NOMO-1 treated with DMSO at 0.1 percent for 48 hours (cell line): ENCODE measurements at regions not wholly inside any gene's neighbourhood (a gene's known extent, or its start where the extent isn't known, plus 50 kb on each side); places are given as distances from the start of the nearest gene placed in this dataset.

Experiments used
- DNase-seq: peaks from one replicate; lab custom pipeline; 2025; ENCODE audit not compliant: unreplicated experiment; lab: John Stamatoyannopoulos, UW

- DNase-seq = no peak
Observed at GRCh38 chr6:68400396-68400795, 234.7 kb upstream of the ADGRB3 start.

GRCh38 chr6:68391953-68392352 is 243.1 kb upstream of the ADGRB3 start:
- DNase-seq = no peak

GRCh38 chr6:68372991-68373390 is 262.1 kb upstream of the ADGRB3 start:
- DNase-seq = no peak

GRCh38 chr6:68368845-68369244 is 266.2 kb upstream of the ADGRB3 start:
- DNase-seq = no peak

- DNase-seq = no peak
Observed at GRCh38 chr6:68364271-68364805, 270.7 kb upstream of the ADGRB3 start.

- peak; percentile 1 for DNase-seq
Observed at GRCh38 chr6:68343901-68344300, 291.2 kb upstream of the ADGRB3 start.

GRCh38 chr6:68342286-68342685 is 292.8 kb upstream of the ADGRB3 start:
- DNase-seq = no peak

- DNase-seq = no peak
Observed at GRCh38 chr6:68339488-68340131, 295.5 kb upstream of the ADGRB3 start.

- DNase-seq = no peak
Observed at GRCh38 chr6:68333442-68333841, 301.6 kb upstream of the ADGRB3 start.

GRCh38 chr6:68328156-68328555 is 306.9 kb upstream of the ADGRB3 start:
- DNase-seq = no peak

GRCh38 chr6:68326762-68327161 is 308.3 kb upstream of the ADGRB3 start:
- DNase-seq = no peak

- DNase-seq = no peak
Observed at GRCh38 chr6:68317366-68317765, 317.7 kb upstream of the ADGRB3 start.

- DNase-seq = no peak
Observed at GRCh38 chr6:68313911-68314310, 321.2 kb upstream of the ADGRB3 start.

GRCh38 chr6:68307301-68307700 is 327.8 kb upstream of the ADGRB3 start:
- DNase-seq = no peak

- no peak for DNase-seq
Observed at GRCh38 chr6:68296126-68296525, 339.0 kb upstream of the ADGRB3 start.

- no peak for DNase-seq
Observed at GRCh38 chr6:68282646-68283045, 352.4 kb upstream of the ADGRB3 start.

GRCh38 chr6:68279793-68280557 is 355.1 kb upstream of the ADGRB3 start:
- DNase-seq = no peak

- no peak for DNase-seq
Observed at GRCh38 chr6:68273297-68273696, 361.8 kb upstream of the ADGRB3 start.

- DNase-seq = no peak
Observed at GRCh38 chr6:68256391-68256790, 378.7 kb upstream of the ADGRB3 start.

GRCh38 chr6:68252632-68253031 is 382.4 kb upstream of the ADGRB3 start:
- no peak for DNase-seq

- DNase-seq = no peak
Observed at GRCh38 chr6:68247782-68248181, 387.3 kb upstream of the ADGRB3 start.

- no peak for DNase-seq
Observed at GRCh38 chr6:68240726-68241125, 394.4 kb upstream of the ADGRB3 start.
